GM23338 (cell line): ENCODE measurements at regions not wholly inside any gene's neighbourhood (a gene's known extent, or its start where the extent isn't known, plus 50 kb on each side); places are given as distances from the start of the nearest gene placed in this dataset.
"Not testable (repeated sequence)": the region's sequence is repeated elsewhere in the genome, so short reads cannot be mapped to it uniquely, and the experiment has no call there.

Experiments used
- ATAC-seq: fragments of 200-7000 bp; cut with Tn5 transposase; 3 replicates; pipeline ENCODE4 v1.9.1; 2020
- DNase-seq: peaks from one replicate; pipeline ENCODE4 v3.0.0-alpha.2; 2015; ENCODE audit warnings: low spot score
- H2AFZ ChIP-seq: fragments of 200-600 bp; sonication (generic); 2 replicates; pipeline ENCODE4 v1.8.0; 2016; ENCODE audit warnings: antibody characterized with exemption, mild to moderate bottlenecking, moderate library complexity
- H3F3A ChIP-seq: fragments of 200-600 bp; sonication (generic); replicated peaks from 2 replicates; pipeline ENCODE4 v1.8.0; 2017; ENCODE audit warnings: antibody characterized with exemption, mixed run types, low read depth
- H3K27ac ChIP-seq: fragments of 200-600 bp; sonication (generic); 2 replicates; pipeline ENCODE4 v1.6.1; 2016; ENCODE audit warnings: low read depth
- H3K27me3 ChIP-seq: fragments of 200-600 bp; sonication (generic); 2 replicates; pipeline ENCODE4 v1.8.0; 2016; ENCODE audit warnings: mild to moderate bottlenecking, mixed run types, moderate library complexity; ENCODE audit not compliant: insufficient read depth
- H3K36me3 ChIP-seq: fragments of 200-600 bp; sonication (generic); 2 replicates; pipeline ENCODE4 v1.8.0; 2016; ENCODE audit warnings: mild to moderate bottlenecking; ENCODE audit not compliant: insufficient read depth
- H3K4me1 ChIP-seq: fragments of 200-600 bp; sonication (generic); 2 replicates; pipeline ENCODE4 v1.8.0; 2016; ENCODE audit warnings: mild to moderate bottlenecking, moderate library complexity; ENCODE audit not compliant: insufficient read depth
- H3K4me2 ChIP-seq: fragments of 200-600 bp; sonication (generic); 2 replicates; pipeline ENCODE4 v1.7.1; 2017; ENCODE audit warnings: mixed run types
- H3K4me3 ChIP-seq: fragments of 200-600 bp; sonication (generic); 2 replicates; pipeline ENCODE4 v1.6.1; 2016; ENCODE audit warnings: mixed run types
- H3K79me2 ChIP-seq: fragments of 200-600 bp; sonication (generic); replicated peaks from 2 replicates; pipeline ENCODE4 v1.8.0; 2017; ENCODE audit warnings: mild to moderate bottlenecking; ENCODE audit not compliant: insufficient read depth
- H3K9me2 ChIP-seq: fragments of 200-600 bp; sonication (generic); 2 replicates; pipeline ENCODE4 v1.8.0; 2017; ENCODE audit not compliant: insufficient read depth
- H4K20me1 ChIP-seq: fragments of 200-600 bp; sonication (generic); replicated peaks from 2 replicates; pipeline ENCODE4 v1.8.0; 2017; ENCODE audit warnings: mild to moderate bottlenecking; ENCODE audit not compliant: insufficient read depth
- H3K27ac Mint-ChIP-seq: 2 replicates; pipeline ENCODE4 v1.8.0; 2020; ENCODE audit warnings: inconsistent platforms, mild to moderate bottlenecking, moderate library complexity, mixed read lengths
- H3K27me3 Mint-ChIP-seq: 3 replicates; pipeline ENCODE4 v1.8.0; 2022; ENCODE audit warnings: low read depth, mild to moderate bottlenecking, moderate library complexity, mixed read lengths, inconsistent platforms; ENCODE audit not compliant: insufficient read depth, poor library complexity
- H3K36me3 Mint-ChIP-seq: 3 replicates; pipeline ENCODE4 v1.8.0; 2021; ENCODE audit warnings: low read depth, mild to moderate bottlenecking, inconsistent platforms, moderate library complexity, mixed read lengths
- H3K4me1 Mint-ChIP-seq: 3 replicates; pipeline ENCODE4 v1.8.0; 2020; ENCODE audit warnings: mild to moderate bottlenecking, inconsistent platforms, mixed read lengths
- H3K4me3 Mint-ChIP-seq: 3 replicates; pipeline ENCODE4 v1.8.0; 2021; ENCODE audit warnings: moderate library complexity, mild to moderate bottlenecking, inconsistent platforms, mixed read lengths
- H3K9me3 Mint-ChIP-seq: 3 replicates; pipeline ENCODE4 v1.8.0; 2020; ENCODE audit warnings: moderate library complexity, mild to moderate bottlenecking, inconsistent platforms, mixed read lengths
- CREB1 ChIP-seq: fragments of 250-450 bp; sonication (Bioruptor Pico); IDR thresholded peaks from 2 replicates; pipeline ENCODE4 v1.5.0; 2020; ENCODE audit warnings: low read depth, mild to moderate bottlenecking, moderate library complexity
- ETS1 ChIP-seq: IDR thresholded peaks from 2 replicates; pipeline ENCODE4 v1.6.1; 2016; ENCODE audit warnings: antibody characterized with exemption
- JUNB ChIP-seq: IDR thresholded peaks from one replicate; pipeline ENCODE4 v1.6.1; 2016; ENCODE audit warnings: antibody characterized with exemption; ENCODE audit not compliant: unreplicated experiment
- ZNF114 ChIP-seq: fragments of 250-450 bp; sonication (Bioruptor Pico); IDR thresholded peaks from 2 replicates; pipeline ENCODE4 v1.5.0; 2020; ENCODE audit warnings: mild to moderate bottlenecking, moderate library complexity
- ZNF462 ChIP-seq: fragments of 250-450 bp; sonication (Bioruptor Pico); IDR thresholded peaks from 2 replicates; pipeline ENCODE4 v1.5.0; 2020; ENCODE audit warnings: mild to moderate bottlenecking, moderate library complexity

- no peak for TF ChIP-seq ZNF462 (CRISPR knock-in tag)
- no peak for TF ChIP-seq JUNB
- TF ChIP-seq ZNF114 (CRISPR knock-in tag), result no peak
- TF ChIP-seq CREB1 (CRISPR knock-in tag), result no peak
- TF ChIP-seq ETS1, result no peak
Observed at GRCh38 chr5:26486631-26487030, 551.8 kb downstream of the CDH9 start (continued).

GRCh38 chr5:26485146-26485860 is 553.1 kb downstream of the CDH9 start:
- not testable (repeated sequence) for H3F3A ChIP-seq, H3K4me3 ChIP-seq, H3K36me3 ChIP-seq, H3K4me2 ChIP-seq, H3K27ac ChIP-seq, H3K27ac Mint-ChIP-seq, H3K27me3 Mint-ChIP-seq, DNase-seq, H3K27me3 ChIP-seq, H3K36me3 Mint-ChIP-seq, H3K79me2 ChIP-seq, H2AFZ ChIP-seq, H4K20me1 ChIP-seq, H3K9me2 ChIP-seq, ATAC-seq, H3K4me3 Mint-ChIP-seq, H3K4me1 ChIP-seq
- Mint-ChIP-seq H3K9me3 (peaks cover 11% of the 10 kb centered on the region), H3K4me1 (peaks cover 10% of the 10 kb centered on the region)
